Trophoblast cell (in vitro differentiated cells and primary cell): ENCODE measurements at regions not wholly inside any gene's neighbourhood (a gene's known extent, or its start where the extent isn't known, plus 50 kb on each side); places are given as distances from the start of the nearest gene placed in this dataset.

ENCODE experiments used
- DNase-seq, 2 donors: peaks; one replicate each; pipeline ENCODE4 v3.0.0-alpha.2; 2016
- H2AFZ ChIP-seq: 2 replicates; pipeline ENCODE4 v1.6.1; 2013; ENCODE audit warnings: low read length, moderate library complexity, mild to moderate bottlenecking; ENCODE audit not compliant: insufficient read depth, poor library complexity
- H2AK5ac ChIP-seq: 2 replicates; pipeline ENCODE4 v1.6.1; 2013; ENCODE audit warnings: mild to moderate bottlenecking, low read length
- H2BK120ac ChIP-seq: 2 replicates; pipeline ENCODE4 v1.6.1; 2013; ENCODE audit warnings: low read length, mild to moderate bottlenecking, moderate library complexity; ENCODE audit not compliant: insufficient read depth, poor library complexity
- H2BK12ac ChIP-seq: 2 replicates; pipeline ENCODE4 v1.6.1; 2013; ENCODE audit warnings: mild to moderate bottlenecking, low read length, moderate library complexity
- H2BK5ac ChIP-seq: 2 replicates; pipeline ENCODE4 v1.6.1; 2013; ENCODE audit warnings: low read length, low read depth, moderate library complexity, mild to moderate bottlenecking; ENCODE audit not compliant: poor library complexity
- H3K14ac ChIP-seq: 2 replicates; pipeline ENCODE4 v1.6.1; 2013; ENCODE audit warnings: mild to moderate bottlenecking, low read length
- H3K18ac ChIP-seq: 2 replicates; pipeline ENCODE4 v1.6.1; 2013; ENCODE audit warnings: mild to moderate bottlenecking, low read length
- H3K23ac ChIP-seq: 2 replicates; pipeline ENCODE4 v1.6.1; 2013; ENCODE audit warnings: low read length
- H3K27ac ChIP-seq: 2 replicates; pipeline ENCODE4 v1.5.1; 2013; ENCODE audit warnings: low read depth, mild to moderate bottlenecking, inconsistent platforms, low read length, moderate library complexity
- H3K27me3 ChIP-seq: 2 replicates; pipeline ENCODE4 v1.6.1; 2013; ENCODE audit warnings: inconsistent platforms, mild to moderate bottlenecking, low read length, moderate library complexity; ENCODE audit not compliant: insufficient read depth
- H3K36me3 ChIP-seq, 2 experiments: 1 replicate in 1 of 2; 2 replicates in 1 of 2; pipeline ENCODE4 v1.6.1; 2013; ENCODE audit warnings: low read length in 2 of 2, mild to moderate bottlenecking in 2 of 2, moderate library complexity in 1 of 2; ENCODE audit not compliant: insufficient read depth in 2 of 2, control insufficient read depth in 1 of 2
- H3K4ac ChIP-seq: 2 replicates; pipeline ENCODE4 v1.6.1; 2013; ENCODE audit warnings: low read depth, mild to moderate bottlenecking, low read length, moderate library complexity
- H3K4me1 ChIP-seq, 2 experiments: 1 replicate in 1 of 2; 2 replicates in 1 of 2; pipeline ENCODE4 v1.6.1; 2013; ENCODE audit warnings: low read length in 2 of 2, mild to moderate bottlenecking in 2 of 2, moderate library complexity in 1 of 2; ENCODE audit not compliant: insufficient read depth in 2 of 2, control insufficient read depth in 1 of 2
- H3K4me2 ChIP-seq: 2 replicates; pipeline ENCODE4 v1.6.1; 2013; ENCODE audit warnings: inconsistent platforms, mild to moderate bottlenecking, low read length, moderate library complexity
- H3K4me3 ChIP-seq: 2 replicates; pipeline ENCODE4 v1.5.1; 2013; ENCODE audit warnings: mild to moderate bottlenecking, low read depth, low read length, inconsistent platforms
- H3K79me1 ChIP-seq: one replicate; pipeline ENCODE4 v1.6.1; 2013; ENCODE audit warnings: low read length
- H3K79me2 ChIP-seq: 2 replicates; pipeline ENCODE4 v1.6.1; 2013; ENCODE audit warnings: low read length, mild to moderate bottlenecking; ENCODE audit not compliant: control insufficient read depth, insufficient read depth, poor library complexity
- H3K9ac ChIP-seq: 2 replicates; pipeline ENCODE4 v1.6.1; 2013; ENCODE audit warnings: mild to moderate bottlenecking, low read length
- H3K9me3 ChIP-seq: 2 replicates; pipeline ENCODE4 v1.6.1; 2013; ENCODE audit warnings: low read depth, mild to moderate bottlenecking, control low read depth, inconsistent platforms, low read length; ENCODE audit not compliant: insufficient read depth
- H4K12ac ChIP-seq: 2 replicates; pipeline ENCODE4 v1.6.1; 2013; ENCODE audit warnings: low read depth, mild to moderate bottlenecking, low read length, moderate library complexity
- H4K8ac ChIP-seq: 2 replicates; pipeline ENCODE4 v1.6.1; 2013; ENCODE audit warnings: low read depth, mild to moderate bottlenecking, low read length, moderate library complexity
- H4K91ac ChIP-seq: one replicate; pipeline ENCODE4 v1.6.1; 2013; ENCODE audit warnings: low read depth, mild to moderate bottlenecking, low read length, moderate library complexity
- WGBS: extraction: QIAGEN DNeasy Blood & Tissue Kit; methylation state at CpG from one replicate; pipeline ENCODE4 v1.1.7; 2013; ENCODE audit warnings: missing lambda C conversion rate; ENCODE audit not compliant: insufficient read length, insufficient coverage; ENCODE audit errors: extremely low coverage; 5-methylcytosine and 5-hydroxymethylcytosine counted together

DNA sequence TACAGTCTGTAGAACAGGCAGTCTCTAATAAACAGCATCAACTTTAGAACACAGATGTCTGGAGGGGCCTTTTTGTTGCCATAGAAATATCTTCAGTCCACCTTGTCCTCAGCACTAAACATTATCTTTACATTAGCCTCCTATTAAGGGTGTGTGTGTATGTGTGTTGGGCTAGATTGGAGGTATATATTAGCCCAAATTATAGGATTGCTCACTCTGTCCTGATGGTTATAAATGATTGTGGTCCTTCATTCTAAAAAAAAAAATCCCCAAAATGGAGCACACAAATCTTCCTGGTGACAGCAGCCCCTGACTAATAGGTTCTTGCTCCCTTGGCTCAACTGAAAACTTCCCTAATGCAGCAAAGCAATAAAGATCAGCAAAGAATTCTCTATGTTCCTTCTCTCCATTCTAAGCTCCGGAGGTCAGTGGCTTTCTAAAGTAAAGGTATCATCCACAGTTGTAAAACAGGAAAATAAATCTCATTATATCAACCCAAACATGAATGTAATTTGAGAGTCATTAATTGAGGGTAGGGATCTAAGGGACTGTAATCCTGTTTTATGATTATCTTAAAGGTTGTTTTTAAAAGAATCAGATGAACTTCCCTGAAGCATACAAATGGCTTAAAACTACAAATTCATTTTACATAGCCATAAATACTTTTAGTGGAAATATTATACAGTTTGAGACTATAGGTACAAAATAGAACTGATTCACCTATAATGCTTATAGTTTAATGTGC lies 232.7 kb downstream of the KLF12 start:
- no peak overlapping the region for H3K9ac ChIP-seq
- H2BK120ac ChIP-seq, result no peak overlapping the region
- no peak overlapping the region for H4K91ac ChIP-seq
- H3K18ac ChIP-seq, result no peak overlapping the region
- no peak overlapping the region for H3K4me2 ChIP-seq
- H3K4me1 ChIP-seq, result peaks cover 0 to 3% of the 10 kb centered on the region in 2 experiments
- H4K12ac ChIP-seq, result no peak overlapping the region
- H3K27me3 ChIP-seq, result no peaks in the 10 kb centered on the region
- no peaks in the 10 kb centered on the region for H3K79me2 ChIP-seq
- no peak overlapping the region for H3K4ac ChIP-seq
- no peaks in the 10 kb centered on the region for H3K9me3 ChIP-seq
- H3K4me3 ChIP-seq, result no peak overlapping the region
- no peak overlapping the region for H3K14ac ChIP-seq
- H4K8ac ChIP-seq, result no peak overlapping the region
- no CpG with 5 or more reads among the region's 1 CpG for WGBS
- H3K36me3 ChIP-seq, result no peaks in the 10 kb centered on the region
- H2BK12ac ChIP-seq, result no peak overlapping the region
- H2BK5ac ChIP-seq, result no peak overlapping the region
- H2AK5ac ChIP-seq, result no peak overlapping the region
- H3K27ac ChIP-seq, result no peak overlapping the region
- DNase-seq, result no peak
- H2AFZ ChIP-seq, result no peak overlapping the region
- no peak overlapping the region for H3K23ac ChIP-seq
- no peaks in the 10 kb centered on the region for H3K79me1 ChIP-seq

DNA sequence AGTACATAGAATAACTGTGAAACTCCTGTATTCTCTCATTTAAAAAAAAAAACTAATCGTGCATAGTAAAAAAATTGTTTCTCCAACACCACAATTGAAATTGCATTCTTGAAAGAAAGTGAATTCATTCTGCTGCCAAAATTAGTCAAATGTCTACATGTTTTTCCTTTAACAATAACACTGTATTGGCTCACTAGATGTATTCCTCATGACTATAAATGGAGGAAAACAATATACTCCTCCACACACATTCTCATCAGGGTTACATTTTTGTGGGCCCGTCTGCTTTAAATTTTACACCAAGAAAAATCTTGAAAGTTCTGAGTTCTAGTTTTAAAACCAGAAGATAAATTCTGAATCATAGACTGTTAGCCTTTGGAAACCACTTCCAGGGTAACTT lies 233.6 kb downstream of the KLF12 start:
- no peak overlapping the region for H4K91ac ChIP-seq
- no peak overlapping the region for H3K14ac ChIP-seq
- H3K4me1 ChIP-seq, result peaks cover 0 to 3% of the 10 kb centered on the region in 2 experiments
- H2BK12ac ChIP-seq, result no peak overlapping the region
- no peaks in the 10 kb centered on the region for H3K79me1 ChIP-seq
- no peak overlapping the region for H4K12ac ChIP-seq
- H3K18ac ChIP-seq, result no peak overlapping the region
- no peak overlapping the region for H2BK5ac ChIP-seq
- H3K4me3 ChIP-seq, result no peak overlapping the region
- DNase-seq, result no peak
- no peak overlapping the region for H4K8ac ChIP-seq
- no peak overlapping the region for H3K4me2 ChIP-seq
- H3K9ac ChIP-seq, result no peak overlapping the region
- no peak overlapping the region for H3K4ac ChIP-seq
- no peak overlapping the region for H3K23ac ChIP-seq
- H3K27ac ChIP-seq, result no peak overlapping the region
- no peak overlapping the region for H2AFZ ChIP-seq
- no peaks in the 10 kb centered on the region for H3K79me2 ChIP-seq
- H3K36me3 ChIP-seq, result no peaks in the 10 kb centered on the region
- no peak overlapping the region for H2BK120ac ChIP-seq
- H3K27me3 ChIP-seq, result no peaks in the 10 kb centered on the region
- no peak overlapping the region for H2AK5ac ChIP-seq
- H3K9me3 ChIP-seq, result no peaks in the 10 kb centered on the region
- WGBS, result no CpG with 5 or more reads among the region's 2 CpGs

DNA sequence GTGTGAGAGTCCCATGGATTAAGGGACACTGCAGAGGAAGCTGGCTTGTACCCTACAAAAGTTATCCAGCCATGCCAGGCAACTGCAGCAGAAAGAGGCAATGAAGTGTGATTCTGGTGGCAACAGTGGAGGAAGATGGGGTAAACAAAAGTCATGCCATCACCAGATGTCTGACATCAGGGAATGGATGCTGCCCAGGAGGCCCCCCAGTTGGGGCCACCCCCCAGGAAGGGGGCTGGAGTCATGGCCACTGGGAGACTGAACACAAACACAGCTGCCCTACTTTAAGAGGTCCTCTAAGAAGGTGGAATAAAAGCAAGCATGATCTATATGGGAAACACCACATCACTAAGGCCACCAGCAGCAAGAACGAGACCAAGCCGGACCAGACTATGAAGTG lies 235.3 kb downstream of the KLF12 start:
- Histone ChIP-seq H2BK5ac (no peak overlapping the region), H3K14ac (no peak overlapping the region), H4K12ac (peak overlapping the region; percentile 13), H2AK5ac (no peak overlapping the region), H2BK12ac (no peak overlapping the region), H2AFZ (no peak overlapping the region), H3K23ac (no peak overlapping the region), H3K9ac (no peak overlapping the region), H3K4me2 (no peak overlapping the region), H4K91ac (no peak overlapping the region), H3K27me3 (no peaks in the 10 kb centered on the region), H3K9me3 (no peaks in the 10 kb centered on the region), H2BK120ac (no peak overlapping the region), H3K4me1 (peaks cover 0 to 3% of the 10 kb centered on the region in 2 experiments), H3K4me3 (no peak overlapping the region), H3K36me3 (no peaks in the 10 kb centered on the region), H4K8ac (no peak overlapping the region), H3K27ac (no peak overlapping the region), H3K79me2 (no peaks in the 10 kb centered on the region), H3K79me1 (no peaks in the 10 kb centered on the region), H3K4ac (no peak overlapping the region), H3K18ac (no peak overlapping the region)
- WGBS, result no CpG with 5 or more reads among the region's 2 CpGs
- DNase-seq, result no peak

DNA sequence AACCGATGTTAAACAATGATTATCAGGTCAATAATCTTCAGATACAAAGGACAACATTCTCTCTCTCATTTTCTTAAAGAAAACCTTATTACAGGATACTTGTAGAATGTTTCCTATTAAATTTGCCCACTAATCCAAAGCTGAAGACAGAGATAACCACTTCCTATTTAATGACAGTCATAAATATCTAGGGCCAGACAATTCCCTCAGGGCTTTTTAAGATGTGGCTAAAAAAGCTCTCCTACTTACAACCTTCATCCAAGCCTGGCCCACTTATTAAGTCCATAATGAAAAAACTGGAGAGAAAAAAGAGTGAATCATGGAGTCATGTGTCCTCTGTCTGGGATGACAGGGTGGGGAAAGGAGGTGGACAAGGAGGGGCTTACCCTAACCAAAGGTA lies 235.9 kb downstream of the KLF12 start:
- Histone ChIP-seq H2BK120ac (no peak overlapping the region), H3K79me1 (no peaks in the 10 kb centered on the region), H2BK12ac (no peak overlapping the region), H4K8ac (no peak overlapping the region), H4K91ac (no peak overlapping the region), H3K4me2 (no peak overlapping the region), H3K79me2 (no peaks in the 10 kb centered on the region), H3K14ac (no peak overlapping the region), H3K4ac (no peak overlapping the region), H3K36me3 (no peaks in the 10 kb centered on the region), H3K27ac (no peak overlapping the region), H4K12ac (no peak overlapping the region), H3K27me3 (no peaks in the 10 kb centered on the region), H2AK5ac (no peak overlapping the region), H2AFZ (no peak overlapping the region), H3K4me3 (no peak overlapping the region), H3K23ac (no peak overlapping the region), H3K18ac (no peak overlapping the region), H3K4me1 (peaks cover 0 to 3% of the 10 kb centered on the region in 2 experiments), H3K9me3 (no peaks in the 10 kb centered on the region), H2BK5ac (no peak overlapping the region), H3K9ac (no peak overlapping the region)
- no peak for DNase-seq
- WGBS, result no CpG with 5 or more reads among the region's 1 CpG
